ENCODE measurements at regions not wholly inside any gene's neighbourhood (a gene's known extent, or its start where the extent isn't known, plus 50 kb on each side); places are given as distances from the start of the nearest gene placed in this dataset.

- DNase-seq, result peak; percentile 40
- Histone ChIP-seq H3K4me3 (ENCODE audit: low read length) (no peak overlapping the region), H3K36me3 (ENCODE audit: control insufficient read depth, insufficient read depth, low read length) (no peaks in the 10 kb centered on the region), H3K4me1 (ENCODE audit: control insufficient read depth, insufficient read depth, low read length) (peaks cover 3% of the 10 kb centered on the region), H3K9me3 (replicated peaks; ENCODE audit: control insufficient read depth, low read depth, low read length) (no peaks in the 10 kb centered on the region), H3K27ac (ENCODE audit: low read length) (peak overlapping the region; percentile 22), H3K27me3 (ENCODE audit: control insufficient read depth, insufficient read depth, low read length) (no peaks in the 10 kb centered on the region)
- WGBS (ENCODE audit: insufficient coverage), result 58% methylated on average over 3 of the region's 8 CpGs
Observed at GRCh38 chr6:139919107-139920026, 544.9 kb upstream of the CITED2 start.

DNA sequence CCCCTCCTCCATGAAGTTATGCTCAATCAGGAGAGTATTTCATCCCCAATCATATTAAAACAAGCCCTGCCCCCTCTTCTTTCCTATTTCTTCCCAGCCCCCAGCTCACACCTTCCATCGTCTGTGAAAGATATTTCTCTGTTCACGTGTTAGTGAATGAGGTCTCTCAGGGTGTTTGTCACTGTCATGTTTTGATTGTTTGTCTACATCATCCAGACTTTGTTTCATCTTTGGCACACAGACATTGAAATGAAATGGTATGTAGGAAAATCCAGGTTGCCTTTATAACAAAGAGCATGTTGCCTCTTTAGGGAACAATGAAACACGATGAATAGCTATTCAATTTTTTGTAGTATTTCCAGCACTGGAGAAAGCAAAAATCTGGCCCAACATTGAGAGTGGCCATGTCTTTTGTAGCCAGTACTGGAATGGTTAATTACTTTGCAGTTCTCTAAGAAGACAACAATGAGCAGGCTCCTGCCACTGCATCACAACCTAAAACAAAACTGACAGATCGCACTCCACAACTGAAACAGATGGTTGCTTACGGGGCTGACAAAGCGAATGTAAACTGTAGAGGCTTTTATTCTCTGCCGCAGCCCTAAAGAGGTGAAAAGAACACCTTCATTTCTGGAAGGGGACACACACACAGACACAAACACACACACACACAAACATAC, 543.6 kb upstream of the CITED2 start:
- peaks cover 3% of the 10 kb centered on the region for H3K4me1 ChIP-seq (ENCODE audit: control insufficient read depth, insufficient read depth, low read length)
- no peaks in the 10 kb centered on the region for H3K36me3 ChIP-seq (ENCODE audit: control insufficient read depth, insufficient read depth, low read length)
- H3K9me3 ChIP-seq (replicated peaks; ENCODE audit: control insufficient read depth, low read depth, low read length), result no peaks in the 10 kb centered on the region
- no peak for DNase-seq
- no peak overlapping the region for H3K27ac ChIP-seq (ENCODE audit: low read length)
- no peaks in the 10 kb centered on the region for H3K27me3 ChIP-seq (ENCODE audit: control insufficient read depth, insufficient read depth, low read length)
- no CpG with 5 or more reads among the region's 7 CpGs for WGBS (ENCODE audit: insufficient coverage)
- no peak overlapping the region for H3K4me3 ChIP-seq (ENCODE audit: low read length)

- Histone ChIP-seq H3K4me1 (ENCODE audit: control insufficient read depth, insufficient read depth, low read length) (peaks cover under 1% of the 10 kb centered on the region), H3K36me3 (ENCODE audit: control insufficient read depth, insufficient read depth, low read length) (no peaks in the 10 kb centered on the region), H3K27ac (ENCODE audit: low read length) (no peak overlapping the region), H3K4me3 (ENCODE audit: low read length) (no peak overlapping the region), H3K9me3 (replicated peaks; ENCODE audit: control insufficient read depth, low read depth, low read length) (no peaks in the 10 kb centered on the region), H3K27me3 (ENCODE audit: control insufficient read depth, insufficient read depth, low read length) (no peaks in the 10 kb centered on the region)
- DNase-seq, result no peak
- no CpG with 5 or more reads among the region's 2 CpGs for WGBS (ENCODE audit: insufficient coverage)
Observed at GRCh38 chr6:139914910-139915309, 540.5 kb upstream of the CITED2 start.

DNA sequence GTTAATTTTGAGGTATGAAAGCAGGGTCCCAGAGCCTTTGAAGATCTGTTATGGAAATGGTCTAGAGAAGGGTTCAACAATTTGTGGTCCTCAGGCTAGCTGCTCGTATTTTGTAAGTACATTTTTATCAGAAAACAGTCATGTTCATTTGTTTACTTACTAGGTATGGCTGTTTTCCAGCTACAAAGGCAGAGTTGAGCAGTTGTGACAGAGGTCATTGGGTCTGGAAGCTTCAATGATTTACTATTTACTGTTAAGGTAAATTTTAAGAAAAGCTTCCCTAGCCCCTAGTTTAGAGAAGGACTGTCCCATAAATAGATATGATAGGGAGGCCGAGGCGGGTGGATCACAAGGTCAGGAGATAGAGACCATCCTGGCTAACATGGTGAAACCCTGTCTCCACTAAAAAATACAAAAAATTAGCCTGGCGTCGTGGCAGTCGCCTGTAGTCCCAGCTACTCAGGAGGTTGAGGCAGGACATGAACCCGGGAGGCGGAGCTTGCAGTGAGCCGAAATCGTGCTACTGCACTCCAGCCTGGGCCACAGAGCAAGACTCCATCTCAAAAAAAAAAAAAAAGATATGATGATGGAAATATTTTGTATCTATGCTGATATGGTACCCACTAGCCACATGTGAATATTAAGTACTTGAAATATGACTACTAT, 538.4 kb upstream of the CITED2 start:
- Histone ChIP-seq H3K27me3 (ENCODE audit: control insufficient read depth, insufficient read depth, low read length) (no peaks in the 10 kb centered on the region), H3K4me1 (ENCODE audit: control insufficient read depth, insufficient read depth, low read length) (no peaks in the 10 kb centered on the region), H3K4me3 (ENCODE audit: low read length) (no peak overlapping the region), H3K27ac (ENCODE audit: low read length) (no peak overlapping the region), H3K9me3 (replicated peaks; ENCODE audit: control insufficient read depth, low read depth, low read length) (no peaks in the 10 kb centered on the region), H3K36me3 (ENCODE audit: control insufficient read depth, insufficient read depth, low read length) (no peaks in the 10 kb centered on the region)
- WGBS (ENCODE audit: insufficient coverage), result 93% methylated on average over 5 of the region's 10 CpGs
- no peak for DNase-seq

- no peak for DNase-seq
- H3K36me3 ChIP-seq (ENCODE audit: control insufficient read depth, insufficient read depth, low read length), result no peaks in the 10 kb centered on the region
- no peaks in the 10 kb centered on the region for H3K27me3 ChIP-seq (ENCODE audit: control insufficient read depth, insufficient read depth, low read length)
- H3K27ac ChIP-seq (ENCODE audit: low read length), result no peak overlapping the region
- no peak overlapping the region for H3K4me3 ChIP-seq (ENCODE audit: low read length)
- no peaks in the 10 kb centered on the region for H3K9me3 ChIP-seq (replicated peaks; ENCODE audit: control insufficient read depth, low read depth, low read length)
- no peaks in the 10 kb centered on the region for H3K4me1 ChIP-seq (ENCODE audit: control insufficient read depth, insufficient read depth, low read length)
Observed at GRCh38 chr6:139909992-139910391, 535.5 kb upstream of the CITED2 start.

DNA sequence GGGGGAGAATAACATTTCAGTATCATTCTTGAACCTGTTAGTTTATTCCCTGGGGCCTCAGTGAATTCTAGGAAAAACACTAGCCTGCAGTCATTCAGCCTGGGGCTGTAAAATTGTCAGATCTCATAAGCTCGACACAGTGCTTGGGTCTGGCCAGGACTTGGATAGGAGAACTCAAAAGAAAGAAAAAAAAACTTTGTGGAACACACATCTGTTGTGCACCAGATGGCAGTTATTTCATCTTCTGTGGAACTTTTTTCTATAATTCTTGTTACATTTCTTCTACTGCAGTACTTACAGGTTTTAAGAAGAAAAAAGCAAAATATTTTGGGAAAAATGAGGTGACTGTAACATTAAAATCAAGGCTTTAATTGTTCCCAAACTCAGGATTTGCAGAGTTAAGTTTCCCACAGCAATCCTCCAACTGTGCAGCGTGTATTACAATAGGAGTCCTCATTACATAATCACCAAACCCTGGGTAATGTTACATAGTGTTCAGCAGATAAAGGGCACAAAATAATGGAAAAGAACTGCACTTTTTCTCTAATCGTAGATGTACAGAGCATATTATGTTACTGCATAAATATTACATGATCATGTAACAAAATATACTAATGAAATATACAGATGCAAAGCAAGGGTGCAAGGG, 531.1 kb upstream of the CITED2 start:
- WGBS (ENCODE audit: insufficient coverage), result no CpG with 5 or more reads among the region's 3 CpGs
- DNase-seq, result peak; percentile 91
- no peak overlapping the region for H3K27ac ChIP-seq (ENCODE audit: low read length)
- H3K4me1 ChIP-seq (ENCODE audit: control insufficient read depth, insufficient read depth, low read length), result no peaks in the 10 kb centered on the region
- no peaks in the 10 kb centered on the region for H3K9me3 ChIP-seq (replicated peaks; ENCODE audit: control insufficient read depth, low read depth, low read length)
- H3K27me3 ChIP-seq (ENCODE audit: control insufficient read depth, insufficient read depth, low read length), result no peaks in the 10 kb centered on the region
- no peaks in the 10 kb centered on the region for H3K36me3 ChIP-seq (ENCODE audit: control insufficient read depth, insufficient read depth, low read length)
- H3K4me3 ChIP-seq (ENCODE audit: low read length), result no peak overlapping the region

DNA sequence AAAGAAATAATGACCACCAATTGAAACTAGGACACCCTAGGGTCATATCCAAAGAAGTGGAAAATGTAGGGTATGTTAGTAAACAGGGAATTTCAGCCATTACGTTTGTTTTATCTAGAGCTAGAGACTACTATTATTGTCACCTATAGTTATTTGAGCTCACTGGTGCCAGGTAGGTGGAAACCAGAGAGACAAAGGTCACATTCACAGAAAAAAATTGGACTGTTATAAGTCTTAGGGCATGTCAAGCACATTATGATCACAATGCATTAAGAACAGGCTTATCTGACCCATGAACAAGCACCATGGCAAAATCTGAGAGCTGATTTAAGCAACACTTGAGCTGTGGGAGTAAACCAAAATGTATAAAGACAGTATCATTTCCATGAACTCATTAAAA, 530.1 kb upstream of the CITED2 start:
- no peaks in the 10 kb centered on the region for H3K4me1 ChIP-seq (ENCODE audit: control insufficient read depth, insufficient read depth, low read length)
- no peak overlapping the region for H3K27ac ChIP-seq (ENCODE audit: low read length)
- no peaks in the 10 kb centered on the region for H3K9me3 ChIP-seq (replicated peaks; ENCODE audit: control insufficient read depth, low read depth, low read length)
- no peak for DNase-seq
- H3K36me3 ChIP-seq (ENCODE audit: control insufficient read depth, insufficient read depth, low read length), result no peaks in the 10 kb centered on the region
- H3K4me3 ChIP-seq (ENCODE audit: low read length), result no peak overlapping the region
- WGBS (ENCODE audit: insufficient coverage), result no CpG with 5 or more reads among the region's 1 CpG
- H3K27me3 ChIP-seq (ENCODE audit: control insufficient read depth, insufficient read depth, low read length), result no peaks in the 10 kb centered on the region

DNA sequence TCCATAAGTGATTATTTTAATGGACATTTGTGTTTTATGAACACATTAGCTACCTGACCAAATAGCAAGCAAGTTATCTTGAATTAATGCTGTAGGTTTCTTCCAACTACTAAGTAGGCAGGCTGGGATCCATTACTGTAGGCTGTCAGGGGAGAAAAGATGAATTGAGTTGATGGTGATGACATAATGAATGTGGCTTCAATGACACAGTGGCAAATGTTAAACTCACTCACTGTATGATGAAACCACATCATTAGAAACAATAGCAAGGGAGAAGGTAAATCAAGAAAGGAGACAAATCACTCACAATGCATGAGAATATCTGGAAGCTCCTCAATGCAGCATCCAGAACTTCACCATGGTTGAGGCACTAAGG, 529.7 kb upstream of the CITED2 start:
- Histone ChIP-seq H3K4me1 (ENCODE audit: control insufficient read depth, insufficient read depth, low read length) (no peaks in the 10 kb centered on the region), H3K36me3 (ENCODE audit: control insufficient read depth, insufficient read depth, low read length) (no peaks in the 10 kb centered on the region), H3K27ac (ENCODE audit: low read length) (no peak overlapping the region), H3K27me3 (ENCODE audit: control insufficient read depth, insufficient read depth, low read length) (no peaks in the 10 kb centered on the region), H3K9me3 (replicated peaks; ENCODE audit: control insufficient read depth, low read depth, low read length) (no peaks in the 10 kb centered on the region), H3K4me3 (ENCODE audit: low read length) (no peak overlapping the region)
- no peak for DNase-seq

DNA sequence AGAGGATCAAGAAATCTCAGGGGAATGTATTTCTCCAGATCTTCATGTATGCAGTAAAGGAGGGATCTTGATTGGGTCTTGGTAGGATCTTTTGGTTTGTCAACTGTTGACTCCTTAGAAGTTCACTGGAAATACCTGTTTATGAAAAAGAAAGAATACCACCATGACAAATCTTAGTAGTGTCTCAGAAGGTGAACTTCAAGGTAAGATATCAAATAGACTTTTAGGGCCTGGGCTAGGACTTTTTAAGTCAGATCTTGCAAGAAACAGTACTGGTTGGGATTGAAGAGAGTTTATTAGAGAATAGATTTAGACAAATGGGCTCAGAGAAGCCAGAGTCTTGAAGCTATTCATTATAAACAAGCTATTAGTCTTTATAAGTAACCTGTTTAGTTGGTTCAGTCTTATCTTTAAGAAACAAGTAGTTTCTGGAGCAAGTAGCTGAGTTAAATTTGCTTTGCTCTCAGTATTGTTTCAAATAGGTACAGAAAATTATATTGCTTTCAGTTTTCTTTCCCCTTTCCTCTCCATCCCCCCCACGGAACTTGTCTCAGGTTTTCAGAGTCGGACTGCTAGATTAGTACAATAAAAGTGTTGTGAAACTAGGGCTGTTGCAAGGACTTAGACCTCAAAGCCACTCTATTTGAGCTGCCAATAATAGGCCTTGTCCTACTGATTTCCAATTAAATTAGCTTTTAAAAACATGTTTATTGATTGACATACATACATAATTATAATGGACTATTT, 529.1 kb upstream of the CITED2 start:
- peak; percentile 61 for DNase-seq
- H3K27ac ChIP-seq (ENCODE audit: low read length), result no peak overlapping the region
- H3K36me3 ChIP-seq (ENCODE audit: control insufficient read depth, insufficient read depth, low read length), result no peaks in the 10 kb centered on the region
- no CpG with 5 or more reads among the region's 2 CpGs for WGBS (ENCODE audit: insufficient coverage)
- H3K9me3 ChIP-seq (replicated peaks; ENCODE audit: control insufficient read depth, low read depth, low read length), result no peaks in the 10 kb centered on the region
- H3K4me3 ChIP-seq (ENCODE audit: low read length), result no peak overlapping the region
- no peaks in the 10 kb centered on the region for H3K4me1 ChIP-seq (ENCODE audit: control insufficient read depth, insufficient read depth, low read length)
- no peaks in the 10 kb centered on the region for H3K27me3 ChIP-seq (ENCODE audit: control insufficient read depth, insufficient read depth, low read length)

Data from muscle of leg (tissue), 3 donors.